H1 (cell line): ENCODE measurements at regions not wholly inside any gene's neighbourhood (a gene's known extent, or its start where the extent isn't known, plus 50 kb on each side); places are given as distances from the start of the nearest gene placed in this dataset.
"Not testable (repeated sequence)": the region's sequence is repeated elsewhere in the genome, so short reads cannot be mapped to it uniquely, and the experiment has no call there.

ENCODE experiments used
- CTCF ChIA-PET: fragments of 300-600 bp; sonication (Branson Sonifier 250); formaldehyde crosslinking; loops from one replicate; lab custom pipeline; 2021; ENCODE audit not compliant: partially characterized antibody; lab: Charles Lee
- POLR2A ChIA-PET: fragments of 300-600 bp; sonication (Branson Sonifier 250); formaldehyde crosslinking; loops from one replicate; lab custom pipeline; 2021; ENCODE audit warnings: inconsistent platforms; ENCODE audit not compliant: partially characterized antibody; lab: Charles Lee
- DNase-seq, 2 experiments: peaks; one replicate each; pipeline versions ENCODE4 v3.0.0 to v3.0.0-alpha.2; 2010 to 2022; ENCODE audit warnings: low spot score in 2 of 2, low read depth in 1 of 2, mixed read lengths in 1 of 2
- FAIRE-seq: peaks from 2 replicates; lab custom pipeline; 2011; peaks lifted over from hg19 to GRCh38; lab: Jason Lieb, UNC
- H2AFZ ChIP-seq: 2 replicates; pipeline ENCODE4 v1.8.1; 2012; ENCODE audit warnings: low read length, inconsistent platforms
- H2AK5ac ChIP-seq: 2 replicates; pipeline ENCODE4 v1.6.1; 2013; ENCODE audit warnings: low read depth, low read length
- H2BK120ac ChIP-seq: replicated peaks from 2 replicates; pipeline ENCODE3; 2013; ENCODE audit warnings: low read depth, low read length, inconsistent platforms
- H2BK12ac ChIP-seq: 2 replicates; pipeline ENCODE4 v1.6.1; 2013; ENCODE audit warnings: low read depth, low read length
- H2BK15ac ChIP-seq: 2 replicates; pipeline ENCODE4 v1.6.1; 2013; ENCODE audit warnings: low read length
- H2BK20ac ChIP-seq: 2 replicates; pipeline ENCODE4 v1.6.1; 2013; ENCODE audit warnings: low read length
- H2BK5ac ChIP-seq: 2 replicates; pipeline ENCODE4 v1.6.1; 2013; ENCODE audit warnings: low read depth, low read length
- H3K14ac ChIP-seq: 2 replicates; pipeline ENCODE4 v1.6.1; 2013; ENCODE audit warnings: inconsistent platforms; ENCODE audit not compliant: insufficient read length
- H3K18ac ChIP-seq: 2 replicates; pipeline ENCODE4 v1.6.1; 2013; ENCODE audit warnings: low read length; ENCODE audit errors: extremely low read depth
- H3K23ac ChIP-seq: 2 replicates; pipeline ENCODE4 v1.6.1; 2013; ENCODE audit warnings: inconsistent platforms; ENCODE audit not compliant: insufficient read length
- H3K23me2 ChIP-seq: 2 replicates; pipeline ENCODE4 v1.6.1; 2013; ENCODE audit warnings: low read depth, low read length
- H3K27ac ChIP-seq: 2 replicates; pipeline ENCODE4 v1.6.1; 2011; ENCODE audit warnings: low read depth, low read length, inconsistent platforms
- H3K27me3 ChIP-seq, 4 experiments: replicated peaks in 1 of 4; 1 replicate in 1 of 4; 2 replicates in 3 of 4; pipeline versions ENCODE4 v1.6.1 to v1.8.1; 2011 to 2013; ENCODE audit warnings: low read length in 3 of 4, mild to moderate bottlenecking in 3 of 4, inconsistent platforms in 2 of 4, mixed read lengths in 2 of 4, moderate library complexity in 1 of 4; ENCODE audit not compliant: control insufficient read depth in 3 of 4, insufficient read depth in 3 of 4; ENCODE audit errors: extremely low read depth in 1 of 4
- H3K36me3 ChIP-seq, 4 experiments: 2 replicates each; pipeline versions ENCODE4 v1.6.1 to v1.8.1; 2011 to 2013; ENCODE audit warnings: mild to moderate bottlenecking in 4 of 4, low read length in 3 of 4, moderate library complexity in 2 of 4, control low read depth in 1 of 4, inconsistent platforms in 1 of 4; ENCODE audit not compliant: insufficient read depth in 4 of 4, control insufficient read depth in 2 of 4
- H3K4ac ChIP-seq: replicated peaks from 2 replicates; pipeline ENCODE3; 2013; ENCODE audit warnings: low read length, low read depth, mixed read lengths, inconsistent platforms; ENCODE audit not compliant: insufficient read length
- H3K4me1 ChIP-seq, 4 experiments: replicated peaks in 1 of 4; 1 replicate in 1 of 4; 2 replicates in 3 of 4; pipeline versions ENCODE4 v1.6.1 to v1.8.1; 2011 to 2013; ENCODE audit warnings: low read length in 3 of 4, inconsistent platforms in 2 of 4, mixed read lengths in 1 of 4; ENCODE audit not compliant: insufficient read depth in 4 of 4, control insufficient read depth in 3 of 4
- H3K4me2 ChIP-seq, 2 experiments: 2 replicates each; pipeline versions ENCODE4 v1.6.1 to v1.8.1; 2011 to 2013; ENCODE audit warnings: low read depth in 2 of 2, low read length in 2 of 2, control low read depth in 1 of 2, inconsistent platforms in 1 of 2, mild to moderate bottlenecking in 1 of 2; ENCODE audit not compliant: insufficient read depth in 1 of 2
- H3K4me3 ChIP-seq, 4 experiments: fragments of 200-600, 300-600 bp in 1 of 4; sonication (generic), shearing (Covaris generic), sonication (Bioruptor Twin) in 1 of 4; 2 replicates each; pipeline versions ENCODE4 v1.5.1 to v1.8.1; 2011 to 2016; ENCODE audit warnings: low read length in 4 of 4, low read depth in 3 of 4, control low read depth in 2 of 4, inconsistent platforms in 2 of 4, mild to moderate bottlenecking in 2 of 4, mixed read lengths in 1 of 4, moderate library complexity in 1 of 4; ENCODE audit not compliant: insufficient read depth in 2 of 4; ENCODE audit errors: extremely low read depth in 1 of 4
- H3K56ac ChIP-seq: replicated peaks from 2 replicates; pipeline ENCODE3; 2013; ENCODE audit warnings: low read depth, mild to moderate bottlenecking, mixed read lengths, low read length, inconsistent platforms; ENCODE audit not compliant: insufficient read length
- H3K79me1 ChIP-seq: 2 replicates; pipeline ENCODE4 v1.6.1; 2013; ENCODE audit warnings: low read depth, low read length, control low read depth
- H3K79me2 ChIP-seq, 2 experiments: 2 replicates each; pipeline versions ENCODE4 v1.6.1 to v1.8.1; 2012 to 2013; ENCODE audit warnings: low read length in 2 of 2, mild to moderate bottlenecking in 2 of 2, inconsistent platforms in 1 of 2; ENCODE audit not compliant: insufficient read depth in 2 of 2, control insufficient read depth in 1 of 2
- H3K9ac ChIP-seq, 4 experiments: replicated peaks in 1 of 4; 1 replicate in 1 of 4; 2 replicates in 3 of 4; pipeline versions ENCODE4 v1.6.1 to v1.8.1; 2011 to 2013; ENCODE audit warnings: low read depth in 3 of 4, low read length in 3 of 4, control low read depth in 2 of 4, mild to moderate bottlenecking in 2 of 4, moderate library complexity in 2 of 4, inconsistent platforms in 1 of 4; ENCODE audit errors: extremely low read depth in 1 of 4
- H3K9me3 ChIP-seq, 2 experiments: 2 replicates each; pipeline versions ENCODE4 v1.6.1 to v1.8.1; 2012 to 2013; ENCODE audit warnings: mild to moderate bottlenecking in 2 of 2, moderate library complexity in 2 of 2, control low read depth in 1 of 2, inconsistent platforms in 1 of 2, low read depth in 1 of 2, low read length in 1 of 2, mixed read lengths in 1 of 2; ENCODE audit not compliant: insufficient read depth in 2 of 2
- H4K20me1 ChIP-seq, 2 experiments: replicated peaks in 1 of 2; 2 replicates each; pipeline versions ENCODE3 to v1.8.1; 2011 to 2013; ENCODE audit warnings: inconsistent platforms in 2 of 2, low read length in 2 of 2, mild to moderate bottlenecking in 1 of 2; ENCODE audit not compliant: insufficient read depth in 2 of 2, control insufficient read depth in 1 of 2
- H4K5ac ChIP-seq: 2 replicates; pipeline ENCODE4 v1.6.1; 2013; ENCODE audit warnings: low read length, low read depth, mixed read lengths, inconsistent platforms; ENCODE audit not compliant: insufficient read length
- H4K8ac ChIP-seq: 2 replicates; pipeline ENCODE4 v1.8.0; 2013; ENCODE audit warnings: mild to moderate bottlenecking, moderate library complexity, low read length, inconsistent platforms; ENCODE audit not compliant: insufficient read depth; ENCODE audit errors: extremely low read depth
- H4K91ac ChIP-seq: replicated peaks from 2 replicates; pipeline ENCODE3; 2013; ENCODE audit warnings: low read length, mixed read lengths, inconsistent platforms; ENCODE audit not compliant: insufficient read length
- WGBS, 2 experiments: shearing (Covaris generic) in 1 of 2; methylation state at CpG; one replicate each; pipeline versions ENCODE4 v1.1.6 to v1.1.7; 2013 to 2015; ENCODE audit warnings: low lambda C conversion rate in 2 of 2, mixed read lengths in 2 of 2, inconsistent platforms in 1 of 2, low coverage in 1 of 2, missing lambda C conversion rate in 1 of 2; ENCODE audit not compliant: insufficient replicate concordance in 2 of 2, insufficient coverage in 1 of 2, insufficient read length in 1 of 2; ENCODE audit errors: extremely low coverage in 1 of 2, missing lambda C conversion rate in 1 of 2; 5-methylcytosine and 5-hydroxymethylcytosine counted together

DNA sequence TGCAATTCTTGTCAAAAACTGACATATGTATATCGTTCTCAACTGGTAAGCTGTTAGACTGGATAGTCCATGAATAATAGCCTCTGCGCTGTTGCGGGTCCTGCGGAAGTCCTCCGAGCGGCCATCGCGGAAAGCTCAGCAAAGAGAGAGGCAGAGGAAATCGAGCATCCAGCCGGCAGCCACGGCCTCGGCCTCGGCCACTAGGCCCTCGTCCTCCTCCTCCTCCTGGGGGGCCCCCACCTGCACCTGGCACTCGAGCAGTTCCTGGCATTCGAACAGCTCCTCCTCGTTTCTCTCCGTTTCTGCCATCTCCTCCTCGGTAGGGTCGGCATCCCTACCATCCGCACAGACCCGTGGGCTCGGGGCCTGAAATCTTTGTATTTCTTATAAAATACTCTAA is 111.2 kb upstream of the CYLC1 start:
- WGBS, 2 experiments, result 100% methylated on average over 5 of the region's 23 CpGs; no CpG with 5 or more reads in 1 of the 2 experiments
- H3K4me3 ChIP-seq, H2BK120ac ChIP-seq, H2AFZ ChIP-seq, H3K9me3 ChIP-seq, H3K4me1 ChIP-seq, H2BK12ac ChIP-seq, DNase-seq, H3K18ac ChIP-seq, H3K9ac ChIP-seq, H3K27me3 ChIP-seq, H4K5ac ChIP-seq, H2BK15ac ChIP-seq, H3K4ac ChIP-seq, H4K91ac ChIP-seq, H3K36me3 ChIP-seq, H3K27ac ChIP-seq, H3K14ac ChIP-seq, FAIRE-seq, CTCF ChIA-PET, H3K4me2 ChIP-seq, H3K79me1 ChIP-seq, H2AK5ac ChIP-seq, H4K20me1 ChIP-seq, H3K56ac ChIP-seq, POLR2A ChIA-PET, H2BK5ac ChIP-seq, H4K8ac ChIP-seq, H3K23ac ChIP-seq, H3K23me2 ChIP-seq, H2BK20ac ChIP-seq, H3K79me2 ChIP-seq: not testable (repeated sequence)

DNA sequence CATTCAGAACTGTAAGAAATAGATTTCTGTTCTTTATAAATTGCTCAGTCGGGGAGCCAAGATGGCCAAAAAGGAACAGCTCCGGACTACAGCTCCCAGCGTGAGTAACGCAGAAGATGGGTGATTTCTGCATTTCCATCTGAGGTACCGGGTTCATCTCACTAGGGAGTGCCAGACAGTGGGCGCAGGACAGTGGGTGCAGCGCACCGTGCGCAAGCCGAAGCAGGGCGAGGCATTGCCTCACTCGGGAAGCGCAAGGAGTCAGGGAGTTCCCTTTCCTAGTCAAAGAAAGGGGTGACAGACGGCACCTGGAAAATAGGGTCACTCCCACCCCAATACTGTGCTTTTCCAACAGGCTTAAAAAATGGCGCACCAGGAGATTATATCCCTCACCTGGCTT is 110.5 kb upstream of the CYLC1 start:
- H3K23ac ChIP-seq, H2BK5ac ChIP-seq, H3K9ac ChIP-seq, H4K20me1 ChIP-seq, H4K5ac ChIP-seq, H3K4me3 ChIP-seq, H3K79me2 ChIP-seq, H3K18ac ChIP-seq, H2BK120ac ChIP-seq, H3K36me3 ChIP-seq, H2BK20ac ChIP-seq, DNase-seq, H3K4me2 ChIP-seq, H2BK12ac ChIP-seq, H3K23me2 ChIP-seq, H3K14ac ChIP-seq, H2AK5ac ChIP-seq, H4K8ac ChIP-seq, H3K9me3 ChIP-seq, H3K56ac ChIP-seq, H3K79me1 ChIP-seq, H2BK15ac ChIP-seq, H3K27ac ChIP-seq, FAIRE-seq, CTCF ChIA-PET, H2AFZ ChIP-seq, H3K27me3 ChIP-seq, H4K91ac ChIP-seq, H3K4ac ChIP-seq, H3K4me1 ChIP-seq, POLR2A ChIA-PET: not testable (repeated sequence)
- WGBS, 2 experiments, result 92% methylated on average over 8 of the region's 15 CpGs; no CpG with 5 or more reads in 1 of the 2 experiments
